Keratinocyte (primary cell): ENCODE measurements at regions not wholly inside any gene's neighbourhood (a gene's known extent, or its start where the extent isn't known, plus 50 kb on each side); places are given as distances from the start of the nearest gene placed in this dataset.

ENCODE experiments used
- EZH2 ChIP-seq: IDR thresholded peaks from one replicate; pipeline ENCODE4 v1.6.1; 2012; ENCODE audit warnings: inconsistent platforms, mild to moderate bottlenecking, low read length, moderate library complexity
- TF ChIP-seq, protein P1 (sequence below), 3 experiments: IDR thresholded peaks in 1 of 3; conservative IDR thresholded peaks in 1 of 3; optimal IDR thresholded peaks in 1 of 3; 2 replicates in 2 of 3; 3 replicates in 1 of 3; pipeline versions ENCODE3 to v1.5.1; 2011; ENCODE audit warnings: low read length in 3 of 3, mild to moderate bottlenecking in 3 of 3, moderate library complexity in 2 of 3, control low read depth in 1 of 3, inconsistent platforms in 1 of 3; ENCODE audit not compliant: insufficient read depth in 2 of 3; ENCODE audit errors: extremely low read depth in 1 of 3

DNA sequence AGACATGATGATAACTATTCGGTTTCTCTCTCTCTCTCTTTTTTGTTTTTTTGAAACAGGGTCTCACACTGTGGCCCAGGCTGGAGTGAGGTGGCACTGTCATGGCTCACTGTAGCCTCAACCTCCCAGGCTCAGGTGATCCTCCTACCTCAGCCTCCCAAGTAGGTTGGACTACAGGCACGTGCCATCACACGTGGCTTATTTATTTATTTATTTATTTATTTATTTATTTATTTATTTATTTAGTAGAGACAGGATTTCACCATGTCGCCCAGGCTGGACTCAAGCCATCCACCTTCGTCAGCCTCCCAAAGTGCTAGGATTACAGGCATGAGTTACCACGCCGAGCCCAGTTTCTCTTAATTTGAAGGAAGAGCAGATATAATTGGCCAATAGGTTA, 427.9 kb upstream of the JAG1 start:
- TF ChIP-seq, protein P1, sequence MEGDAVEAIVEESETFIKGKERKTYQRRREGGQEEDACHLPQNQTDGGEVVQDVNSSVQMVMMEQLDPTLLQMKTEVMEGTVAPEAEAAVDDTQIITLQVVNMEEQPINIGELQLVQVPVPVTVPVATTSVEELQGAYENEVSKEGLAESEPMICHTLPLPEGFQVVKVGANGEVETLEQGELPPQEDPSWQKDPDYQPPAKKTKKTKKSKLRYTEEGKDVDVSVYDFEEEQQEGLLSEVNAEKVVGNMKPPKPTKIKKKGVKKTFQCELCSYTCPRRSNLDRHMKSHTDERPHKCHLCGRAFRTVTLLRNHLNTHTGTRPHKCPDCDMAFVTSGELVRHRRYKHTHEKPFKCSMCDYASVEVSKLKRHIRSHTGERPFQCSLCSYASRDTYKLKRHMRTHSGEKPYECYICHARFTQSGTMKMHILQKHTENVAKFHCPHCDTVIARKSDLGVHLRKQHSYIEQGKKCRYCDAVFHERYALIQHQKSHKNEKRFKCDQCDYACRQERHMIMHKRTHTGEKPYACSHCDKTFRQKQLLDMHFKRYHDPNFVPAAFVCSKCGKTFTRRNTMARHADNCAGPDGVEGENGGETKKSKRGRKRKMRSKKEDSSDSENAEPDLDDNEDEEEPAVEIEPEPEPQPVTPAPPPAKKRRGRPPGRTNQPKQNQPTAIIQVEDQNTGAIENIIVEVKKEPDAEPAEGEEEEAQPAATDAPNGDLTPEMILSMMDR (optimal IDR thresholded peaks at IDR 0.05 in 1 of 3, IDR thresholded peaks at IDR 0.05 in 1 of 3, conservative IDR thresholded peaks at IDR 0.05 in 1 of 3; ENCODE audit: extremely low read depth in 1 of 3, insufficient read depth in 2 of 3, low read length in 3 of 3): no peak
- TF ChIP-seq EZH2: no peak
